Sigmoid colon (tissue), 4 donors: ENCODE measurements at regions not wholly inside any gene's neighbourhood (a gene's known extent, or its start where the extent isn't known, plus 50 kb on each side); places are given as distances from the start of the nearest gene placed in this dataset.
"Not testable (repeated sequence)": the region's sequence is repeated elsewhere in the genome, so short reads cannot be mapped to it uniquely, and the experiment has no call there.

ENCODE experiments used
- EP300 ChIP-seq, 4 donors: sonication (generic); formaldehyde crosslinking; IDR thresholded peaks; one replicate each; pipeline ENCODE4 v1.6.1; 2017; ENCODE audit warnings: antibody characterized with exemption in 4 of 4
- POLR2A ChIP-seq, 2 donors: fragments of 450-650 bp; IDR thresholded peaks; one replicate each; pipeline ENCODE4 v1.6.1; 2016; ENCODE audit warnings: antibody characterized with exemption in 2 of 2, mild to moderate bottlenecking in 2 of 2, moderate library complexity in 2 of 2
- POLR2AphosphoS5 ChIP-seq, 4 donors: sonication (generic); formaldehyde crosslinking; IDR thresholded peaks; one replicate each; pipeline ENCODE4 v1.6.1; 2017; ENCODE audit warnings: antibody characterized with exemption in 4 of 4
- TF ChIP-seq, protein P1 (sequence below), 4 experiments: fragments of 450-650 bp in 3 of 4; fragments of 200-600 bp in 1 of 4; IDR thresholded peaks; one replicate each; pipeline ENCODE4 v1.5.1; 2016 to 2019; ENCODE audit warnings: antibody characterized with exemption in 4 of 4, mild to moderate bottlenecking in 3 of 4, moderate library complexity in 2 of 4

DNA sequence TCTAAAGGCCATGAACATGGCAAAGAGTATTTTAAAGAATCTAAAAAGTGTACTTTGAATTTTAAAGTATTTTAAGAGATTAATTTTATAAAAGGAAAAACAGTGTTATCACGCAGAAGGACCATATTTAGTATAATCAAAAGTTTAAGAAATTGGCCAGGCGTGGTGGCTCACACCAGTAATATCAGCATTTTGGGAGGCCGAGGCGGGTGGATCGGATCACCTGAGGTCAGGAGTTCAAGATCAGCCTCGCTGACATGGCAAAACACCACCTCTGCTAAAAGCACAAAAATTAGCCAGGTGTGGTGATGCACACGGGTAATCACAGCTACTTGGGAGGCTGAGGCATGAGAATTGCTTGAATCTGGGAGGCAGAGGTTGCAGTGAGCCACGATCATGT lies 887.7 kb downstream of the RPIA start:
- not testable (repeated sequence) for TF ChIP-seq POLR2A, POLR2AphosphoS5, EP300 (IDR thresholded peaks at IDR 0.05)
- TF ChIP-seq, protein P1, sequence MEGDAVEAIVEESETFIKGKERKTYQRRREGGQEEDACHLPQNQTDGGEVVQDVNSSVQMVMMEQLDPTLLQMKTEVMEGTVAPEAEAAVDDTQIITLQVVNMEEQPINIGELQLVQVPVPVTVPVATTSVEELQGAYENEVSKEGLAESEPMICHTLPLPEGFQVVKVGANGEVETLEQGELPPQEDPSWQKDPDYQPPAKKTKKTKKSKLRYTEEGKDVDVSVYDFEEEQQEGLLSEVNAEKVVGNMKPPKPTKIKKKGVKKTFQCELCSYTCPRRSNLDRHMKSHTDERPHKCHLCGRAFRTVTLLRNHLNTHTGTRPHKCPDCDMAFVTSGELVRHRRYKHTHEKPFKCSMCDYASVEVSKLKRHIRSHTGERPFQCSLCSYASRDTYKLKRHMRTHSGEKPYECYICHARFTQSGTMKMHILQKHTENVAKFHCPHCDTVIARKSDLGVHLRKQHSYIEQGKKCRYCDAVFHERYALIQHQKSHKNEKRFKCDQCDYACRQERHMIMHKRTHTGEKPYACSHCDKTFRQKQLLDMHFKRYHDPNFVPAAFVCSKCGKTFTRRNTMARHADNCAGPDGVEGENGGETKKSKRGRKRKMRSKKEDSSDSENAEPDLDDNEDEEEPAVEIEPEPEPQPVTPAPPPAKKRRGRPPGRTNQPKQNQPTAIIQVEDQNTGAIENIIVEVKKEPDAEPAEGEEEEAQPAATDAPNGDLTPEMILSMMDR (IDR thresholded peaks at IDR 0.05), result not testable (repeated sequence)
